Epithelial cell of esophagus (primary cell): ENCODE measurements at regions not wholly inside any gene's neighbourhood (a gene's known extent, or its start where the extent isn't known, plus 50 kb on each side); places are given as distances from the start of the nearest gene placed in this dataset.

Experiments
- DNase-seq: peaks from one replicate; pipeline ENCODE4 v3.0.0; 2010; ENCODE audit warnings: low read depth
- H3K4me3 ChIP-seq: 2 replicates; pipeline ENCODE4 v1.5.1; 2011; ENCODE audit warnings: mild to moderate bottlenecking, low read length, control low read depth
- CTCF ChIP-seq: IDR thresholded peaks from 2 replicates; pipeline ENCODE4 v1.5.1; 2011; ENCODE audit warnings: low read depth, mild to moderate bottlenecking, low read length, control low read depth, inconsistent platforms; ENCODE audit not compliant: insufficient read depth; ENCODE audit errors: missing control alignments

GRCh38 chr2:180662941-180663471 lies 317.4 kb upstream of the UBE2E3 start:
- no peak for DNase-seq
- H3K4me3 ChIP-seq, result no peak overlapping the region
- TF ChIP-seq CTCF, result no peak

- H3K4me3 ChIP-seq, result no peak overlapping the region
- no peak for TF ChIP-seq CTCF
- DNase-seq, result peak; percentile 54
Observed at GRCh38 chr2:180662521-180662920, 317.9 kb upstream of the UBE2E3 start.

- TF ChIP-seq CTCF, result no peak
- no peak overlapping the region for H3K4me3 ChIP-seq
- no peak for DNase-seq
Observed at GRCh38 chr2:180661686-180662030, 318.7 kb upstream of the UBE2E3 start.

- TF ChIP-seq CTCF, result no peak
- H3K4me3 ChIP-seq, result no peak overlapping the region
- no peak for DNase-seq
Observed at GRCh38 chr2:180660881-180661685, 319.3 kb upstream of the UBE2E3 start.

GRCh38 chr2:180660207-180660606 lies 320.2 kb upstream of the UBE2E3 start:
- DNase-seq, result no peak
- no peak for TF ChIP-seq CTCF
- no peak overlapping the region for H3K4me3 ChIP-seq

- peak; percentile 67 for DNase-seq
- TF ChIP-seq CTCF, result no peak
Observed at GRCh38 chr2:180657054-180657453, 323.4 kb upstream of the UBE2E3 start.

GRCh38 chr2:180656455-180656847 lies 324.0 kb upstream of the UBE2E3 start:
- H3K4me3 ChIP-seq, result no peak overlapping the region
- no peak for TF ChIP-seq CTCF
- peak; percentile 94 for DNase-seq

More at GRCh38 chr2:180657054-180657453, 323.4 kb upstream of the UBE2E3 start:
- no peak overlapping the region for H3K4me3 ChIP-seq
